NCI-H82 treated with DMSO at 0.1 percent for 48 hours (cell line): ENCODE measurements at regions not wholly inside any gene's neighbourhood (a gene's known extent, or its start where the extent isn't known, plus 50 kb on each side); places are given as distances from the start of the nearest gene placed in this dataset.

ENCODE experiments used
- DNase-seq: peaks from one replicate; lab custom pipeline; 2025; ENCODE audit not compliant: unreplicated experiment; lab: John Stamatoyannopoulos, UW

GRCh38 chr18:27763341-27763740 is 413.6 kb downstream of the CDH2 start:
- DNase-seq, result no peak

GRCh38 chr18:27762054-27762453 is 414.9 kb downstream of the CDH2 start:
- no peak for DNase-seq

- no peak for DNase-seq
Measured at GRCh38 chr18:27752944-27753343, 424.0 kb downstream of the CDH2 start.

- no peak for DNase-seq
Measured at GRCh38 chr18:27750923-27751322, 426.0 kb downstream of the CDH2 start.

- peak; percentile 59 for DNase-seq
Measured at GRCh38 chr18:27750014-27750413, 426.9 kb downstream of the CDH2 start.

- peak; percentile 9 for DNase-seq
Measured at GRCh38 chr18:27749194-27749593, 427.7 kb downstream of the CDH2 start.

GRCh38 chr18:27746241-27746640 is 430.7 kb downstream of the CDH2 start:
- no peak for DNase-seq

- DNase-seq, result peak; percentile 32
Measured at GRCh38 chr18:27735117-27735516, 441.8 kb downstream of the CDH2 start.

GRCh38 chr18:27731211-27731610 is 445.7 kb downstream of the CDH2 start:
- no peak for DNase-seq

- DNase-seq, result no peak
Measured at GRCh38 chr18:27728659-27729058, 448.3 kb downstream of the CDH2 start.

- no peak for DNase-seq
Measured at GRCh38 chr18:27724362-27724761, 452.6 kb downstream of the CDH2 start.

GRCh38 chr18:27723168-27723567 is 453.8 kb downstream of the CDH2 start:
- DNase-seq, result no peak

GRCh38 chr18:27719680-27720079 is 457.2 kb downstream of the CDH2 start:
- DNase-seq, result no peak

- DNase-seq, result no peak
Measured at GRCh38 chr18:27717816-27718215, 459.1 kb downstream of the CDH2 start.

GRCh38 chr18:27717250-27717649 is 459.7 kb downstream of the CDH2 start:
- no peak for DNase-seq

- DNase-seq, result no peak
Measured at GRCh38 chr18:27715751-27716150, 461.2 kb downstream of the CDH2 start.

- DNase-seq, result no peak
Measured at GRCh38 chr18:27713738-27714095, 463.2 kb downstream of the CDH2 start.

GRCh38 chr18:27713037-27713737 is 463.7 kb downstream of the CDH2 start:
- no peak for DNase-seq

- peak; percentile 90 for DNase-seq
Measured at GRCh38 chr18:27712066-27712465, 464.9 kb downstream of the CDH2 start.

GRCh38 chr18:27711382-27711781 is 465.5 kb downstream of the CDH2 start:
- no peak for DNase-seq

GRCh38 chr18:27709344-27709743 is 467.6 kb downstream of the CDH2 start:
- no peak for DNase-seq

- no peak for DNase-seq
Measured at GRCh38 chr18:27707201-27707600, 469.7 kb downstream of the CDH2 start.

- no peak for DNase-seq
Measured at GRCh38 chr18:27704736-27705361, 472.1 kb downstream of the CDH2 start.
